NCI-H146 treated with DMSO at 0.1 percent for 48 hours (cell line): ENCODE measurements at regions not wholly inside any gene's neighbourhood (a gene's known extent, or its start where the extent isn't known, plus 50 kb on each side); places are given as distances from the start of the nearest gene placed in this dataset.
"Not testable (repeated sequence)": the region's sequence is repeated elsewhere in the genome, so short reads cannot be mapped to it uniquely, and the experiment has no call there.

ENCODE experiments used
- DNase-seq: peaks from one replicate; lab custom pipeline; 2025; ENCODE audit not compliant: unreplicated experiment; lab: John Stamatoyannopoulos, UW

GRCh38 chrX:39487166-39487968 lies 610.4 kb downstream of the BCOR start:
- DNase-seq = no peak

- DNase-seq = no peak
These were observed 609.8 kb downstream of the BCOR start for GRCh38 chrX:39487969-39488330.

GRCh38 chrX:39491548-39492297 lies 606.0 kb downstream of the BCOR start:
- no peak for DNase-seq

- no peak for DNase-seq
These were observed 605.1 kb downstream of the BCOR start for GRCh38 chrX:39492497-39493162.

- no peak for DNase-seq
These were observed 604.6 kb downstream of the BCOR start for GRCh38 chrX:39493168-39493567.

- DNase-seq = not testable (repeated sequence)
These were observed 600.6 kb downstream of the BCOR start for GRCh38 chrX:39497117-39497516.

GRCh38 chrX:39497702-39498265 lies 600.0 kb downstream of the BCOR start:
- DNase-seq = peak; percentile 24

GRCh38 chrX:39499996-39500395 lies 597.8 kb downstream of the BCOR start:
- DNase-seq = no peak

GRCh38 chrX:39501822-39502221 lies 595.9 kb downstream of the BCOR start:
- no peak for DNase-seq

- DNase-seq = no peak
These were observed 595.3 kb downstream of the BCOR start for GRCh38 chrX:39502486-39502885.

- no peak for DNase-seq
These were observed 593.5 kb downstream of the BCOR start for GRCh38 chrX:39504227-39504626.

GRCh38 chrX:39504850-39505259 lies 592.9 kb downstream of the BCOR start:
- DNase-seq = no peak

GRCh38 chrX:39506131-39506530 lies 591.6 kb downstream of the BCOR start:
- no peak for DNase-seq

- no peak for DNase-seq
These were observed 590.7 kb downstream of the BCOR start for GRCh38 chrX:39507034-39507433.

- DNase-seq = no peak
These were observed 590.0 kb downstream of the BCOR start for GRCh38 chrX:39507617-39508299.

GRCh38 chrX:39508300-39508692 lies 589.5 kb downstream of the BCOR start:
- DNase-seq = no peak

- no peak for DNase-seq
These were observed 588.6 kb downstream of the BCOR start for GRCh38 chrX:39509157-39509556.

GRCh38 chrX:39513836-39514235 lies 583.9 kb downstream of the BCOR start:
- no peak for DNase-seq

- DNase-seq = no peak
These were observed 583.0 kb downstream of the BCOR start for GRCh38 chrX:39514801-39515200.

- no peak for DNase-seq
These were observed 581.3 kb downstream of the BCOR start for GRCh38 chrX:39516427-39516841.

- no peak for DNase-seq
These were observed 579.2 kb downstream of the BCOR start for GRCh38 chrX:39518476-39519029.
